Neuronal stem cell (in vitro differentiated cells): ENCODE measurements at regions not wholly inside any gene's neighbourhood (a gene's known extent, or its start where the extent isn't known, plus 50 kb on each side); places are given as distances from the start of the nearest gene placed in this dataset.

Experiments
- DNase-seq: peaks from one replicate; pipeline ENCODE4 v3.0.0-alpha.2; 2013; ENCODE audit warnings: low spot score
- H2AFZ ChIP-seq: one replicate; pipeline ENCODE4 v1.6.1; 2013; ENCODE audit warnings: mild to moderate bottlenecking, low read length, inconsistent platforms
- H2AK5ac ChIP-seq: 2 replicates; pipeline ENCODE4 v1.6.1; 2013; ENCODE audit warnings: low read depth, mild to moderate bottlenecking, inconsistent platforms, low read length, moderate library complexity, mixed read lengths
- H2BK120ac ChIP-seq: 2 replicates; pipeline ENCODE4 v1.6.1; 2013; ENCODE audit warnings: low read depth, mild to moderate bottlenecking, inconsistent platforms, low read length, moderate library complexity, mixed read lengths
- H2BK12ac ChIP-seq: one replicate; pipeline ENCODE4 v1.6.1; 2013; ENCODE audit warnings: low read length, inconsistent platforms
- H2BK15ac ChIP-seq: 2 replicates; pipeline ENCODE4 v1.6.1; 2013; ENCODE audit warnings: mild to moderate bottlenecking, low read length, inconsistent platforms, mixed read lengths
- H2BK5ac ChIP-seq: one replicate; pipeline ENCODE4 v1.6.1; 2013; ENCODE audit warnings: inconsistent platforms, mild to moderate bottlenecking, low read length, moderate library complexity
- H3K14ac ChIP-seq: one replicate; pipeline ENCODE4 v1.6.1; 2013; ENCODE audit warnings: low read length, inconsistent platforms
- H3K18ac ChIP-seq: 2 replicates; pipeline ENCODE4 v1.6.1; 2013; ENCODE audit warnings: low read length, inconsistent platforms
- H3K23ac ChIP-seq: 2 replicates; pipeline ENCODE4 v1.6.1; 2013; ENCODE audit warnings: low read depth, mild to moderate bottlenecking, mixed read lengths, low read length, inconsistent platforms; ENCODE audit not compliant: poor library complexity
- H3K27ac ChIP-seq: replicated peaks from 3 replicates; pipeline ENCODE4 v1.5.1; 2013; ENCODE audit warnings: low read length, inconsistent platforms
- H3K27me3 ChIP-seq, 3 experiments: 2 replicates each; pipeline ENCODE4 v1.6.1; 2013; ENCODE audit warnings: low read length in 3 of 3, mild to moderate bottlenecking in 2 of 3, inconsistent platforms in 1 of 3, low read depth in 1 of 3, mixed read lengths in 1 of 3, moderate library complexity in 1 of 3; ENCODE audit not compliant: control insufficient read depth in 3 of 3, insufficient read depth in 3 of 3
- H3K36me3 ChIP-seq, 2 donors: replicated peaks in 1 of 2; 2 replicates each; pipeline ENCODE4 v1.6.1; 2013; ENCODE audit warnings: low read length in 2 of 2; ENCODE audit not compliant: control insufficient read depth in 2 of 2, insufficient read depth in 2 of 2
- H3K4ac ChIP-seq: 2 replicates; pipeline ENCODE4 v1.6.1; 2013; ENCODE audit warnings: inconsistent platforms, mild to moderate bottlenecking, low read length, moderate library complexity
- H3K4me1 ChIP-seq, 2 donors: 1 replicate in 1 of 2; 2 replicates in 1 of 2; pipeline ENCODE4 v1.6.1; 2013; ENCODE audit warnings: low read length in 2 of 2, low read depth in 1 of 2; ENCODE audit not compliant: control insufficient read depth in 2 of 2, insufficient read depth in 1 of 2
- H3K4me2 ChIP-seq: one replicate; pipeline ENCODE4 v1.6.1; 2013; ENCODE audit warnings: mild to moderate bottlenecking, low read length, inconsistent platforms; ENCODE audit not compliant: insufficient read depth, poor library complexity, severe bottlenecking
- H3K4me3 ChIP-seq, 2 donors: 2 replicates each; pipeline ENCODE4 v1.5.1; 2013; ENCODE audit warnings: low read length in 2 of 2, mild to moderate bottlenecking in 2 of 2, inconsistent platforms in 1 of 2, moderate library complexity in 1 of 2
- H3K79me1 ChIP-seq: one replicate; pipeline ENCODE4 v1.6.1; 2013; ENCODE audit warnings: low read depth, mild to moderate bottlenecking, inconsistent platforms, low read length, moderate library complexity
- H3K9ac ChIP-seq: one replicate; pipeline ENCODE4 v1.6.1; 2013; ENCODE audit warnings: mild to moderate bottlenecking, low read depth, low read length, inconsistent platforms; ENCODE audit not compliant: poor library complexity
- H3K9me3 ChIP-seq, 2 donors: replicated peaks in 1 of 2; 2 replicates each; pipeline versions ENCODE3 to v1.6.1; 2013; ENCODE audit warnings: low read length in 2 of 2, mild to moderate bottlenecking in 2 of 2, inconsistent platforms in 1 of 2, low read depth in 1 of 2, mixed read lengths in 1 of 2, moderate library complexity in 1 of 2; ENCODE audit not compliant: control insufficient read depth in 2 of 2, insufficient read depth in 1 of 2
- H4K8ac ChIP-seq: one replicate; pipeline ENCODE4 v1.6.1; 2013; ENCODE audit warnings: low read depth, mild to moderate bottlenecking, inconsistent platforms, low read length, moderate library complexity
- H4K91ac ChIP-seq: one replicate; pipeline ENCODE4 v1.6.1; 2013; ENCODE audit warnings: low read length, low read depth, mild to moderate bottlenecking, inconsistent platforms; ENCODE audit not compliant: poor library complexity
- WGBS, 2 donors: extraction: QIAGEN DNeasy Blood & Tissue Kit; methylation state at CpG; one replicate each; pipeline ENCODE4 v1.1.7; 2013; ENCODE audit warnings: missing lambda C conversion rate in 2 of 2, mixed read lengths in 1 of 2; ENCODE audit not compliant: insufficient read length in 2 of 2, insufficient replicate concordance in 1 of 2; ENCODE audit errors: extremely low coverage in 2 of 2; 5-methylcytosine and 5-hydroxymethylcytosine counted together

GRCh38 chrX:63963095-63963784 lies 178.2 kb upstream of the ARHGEF9 start:
- no peak overlapping the region for H3K4me2 ChIP-seq
- DNase-seq, result no peak
- H3K27me3 ChIP-seq, result no peaks in the 10 kb centered on the region
- no peak overlapping the region for H3K9ac ChIP-seq
- no peak overlapping the region for H2BK15ac ChIP-seq
- no peak overlapping the region for H4K91ac ChIP-seq
- no peak overlapping the region for H3K23ac ChIP-seq
- no peaks in the 10 kb centered on the region for H3K79me1 ChIP-seq
- no peak overlapping the region for H3K18ac ChIP-seq
- WGBS, 2 donors, result no CpG with 5 or more reads among the region's 2 CpGs
- H3K4me1 ChIP-seq, result peaks cover 0 to 7% of the 10 kb centered on the region in 2 donors
- no peak overlapping the region for H4K8ac ChIP-seq
- H2BK120ac ChIP-seq, result no peak overlapping the region
- H3K27ac ChIP-seq, result no peak overlapping the region
- H2AFZ ChIP-seq, result no peak overlapping the region
- no peak overlapping the region for H2BK5ac ChIP-seq
- H2AK5ac ChIP-seq, result no peak overlapping the region
- H2BK12ac ChIP-seq, result no peak overlapping the region
- no peak overlapping the region for H3K4ac ChIP-seq
- no peaks in the 10 kb centered on the region for H3K9me3 ChIP-seq
- H3K4me3 ChIP-seq, result no peak overlapping the region
- no peak overlapping the region for H3K14ac ChIP-seq
- no peaks in the 10 kb centered on the region for H3K36me3 ChIP-seq

GRCh38 chrX:63961964-63962363 lies 176.9 kb upstream of the ARHGEF9 start:
- Histone ChIP-seq H2BK5ac (no peak overlapping the region), H2AFZ (no peak overlapping the region), H3K4ac (no peak overlapping the region), H3K27me3 (no peaks in the 10 kb centered on the region), H3K9ac (no peak overlapping the region), H3K27ac (no peak overlapping the region), H2BK15ac (no peak overlapping the region), H4K91ac (no peak overlapping the region), H3K36me3 (no peaks in the 10 kb centered on the region), H2BK12ac (no peak overlapping the region), H3K4me1 (peaks cover 0 to 7% of the 10 kb centered on the region in 2 donors), H3K9me3 (no peaks in the 10 kb centered on the region), H3K18ac (no peak overlapping the region), H4K8ac (no peak overlapping the region), H3K23ac (no peak overlapping the region), H3K4me3 (no peak overlapping the region), H2AK5ac (no peak overlapping the region), H2BK120ac (no peak overlapping the region), H3K14ac (no peak overlapping the region), H3K4me2 (no peak overlapping the region), H3K79me1 (no peaks in the 10 kb centered on the region)
- no CpG with 5 or more reads among the region's 1 CpG for WGBS, 2 donors
- no peak for DNase-seq

GRCh38 chrX:63959975-63960374 lies 175.0 kb upstream of the ARHGEF9 start:
- H2BK12ac ChIP-seq, result no peak overlapping the region
- no peaks in the 10 kb centered on the region for H3K27me3 ChIP-seq
- H3K4me3 ChIP-seq, result no peak overlapping the region
- H2BK15ac ChIP-seq, result no peak overlapping the region
- no peak overlapping the region for H3K4ac ChIP-seq
- no peak overlapping the region for H2BK5ac ChIP-seq
- H3K18ac ChIP-seq, result no peak overlapping the region
- H3K9ac ChIP-seq, result no peak overlapping the region
- H3K23ac ChIP-seq, result no peak overlapping the region
- H3K79me1 ChIP-seq, result no peaks in the 10 kb centered on the region
- H3K27ac ChIP-seq, result peak overlapping the region; percentile 75
- H3K4me2 ChIP-seq, result no peak overlapping the region
- H3K4me1 ChIP-seq, result peaks cover 0 to 7% of the 10 kb centered on the region in 2 donors
- H3K14ac ChIP-seq, result no peak overlapping the region
- H3K36me3 ChIP-seq, result no peaks in the 10 kb centered on the region
- no peak overlapping the region for H2BK120ac ChIP-seq
- H4K91ac ChIP-seq, result no peak overlapping the region
- H4K8ac ChIP-seq, result no peak overlapping the region
- no peaks in the 10 kb centered on the region for H3K9me3 ChIP-seq
- H2AK5ac ChIP-seq, result no peak overlapping the region
- DNase-seq, result peak; percentile 6
- no peak overlapping the region for H2AFZ ChIP-seq

- no peak overlapping the region for H3K4ac ChIP-seq
- H3K14ac ChIP-seq, result no peak overlapping the region
- H4K91ac ChIP-seq, result no peak overlapping the region
- no peak for DNase-seq
- no peaks in the 10 kb centered on the region for H3K9me3 ChIP-seq
- H2BK12ac ChIP-seq, result no peak overlapping the region
- no peak overlapping the region for H4K8ac ChIP-seq
- WGBS, 2 donors, result no CpG with 5 or more reads among the region's 2 CpGs
- H3K36me3 ChIP-seq, result no peaks in the 10 kb centered on the region
- H3K27me3 ChIP-seq, result no peaks in the 10 kb centered on the region
- no peaks in the 10 kb centered on the region for H3K79me1 ChIP-seq
- H2BK5ac ChIP-seq, result no peak overlapping the region
- no peak overlapping the region for H3K27ac ChIP-seq
- no peak overlapping the region for H3K4me2 ChIP-seq
- no peak overlapping the region for H3K4me3 ChIP-seq
- H3K18ac ChIP-seq, result no peak overlapping the region
- H2AK5ac ChIP-seq, result no peak overlapping the region
- H3K4me1 ChIP-seq, result peaks cover 0 to 7% of the 10 kb centered on the region in 2 donors
- no peak overlapping the region for H2AFZ ChIP-seq
- no peak overlapping the region for H2BK15ac ChIP-seq
- H2BK120ac ChIP-seq, result no peak overlapping the region
- H3K9ac ChIP-seq, result no peak overlapping the region
- H3K23ac ChIP-seq, result no peak overlapping the region
These were observed 173.3 kb upstream of the ARHGEF9 start for GRCh38 chrX:63958134-63958865.
